Endothelial cell of umbilical vein (primary cell): ENCODE measurements at regions not wholly inside any gene's neighbourhood (a gene's known extent, or its start where the extent isn't known, plus 50 kb on each side); places are given as distances from the start of the nearest gene placed in this dataset.

Experiments
- BruUV-seq: library from RNA; stranded (reverse); fragments of 400-500 nt; replicated peaks from 2 replicates; lab custom pipeline; 2021; lab: Mats Ljungman, UMichigan
- CTCF ChIA-PET: fragments of 300-600, 350-600 bp; sonication (Branson Sonifier 250); formaldehyde crosslinking; loops from one replicate; lab custom pipeline; 2021; ENCODE audit warnings: antibody characterized with exemption, inconsistent platforms; lab: Charles Lee
- POLR2A ChIA-PET: fragments of 300-600, 350-600 bp; sonication (Branson Sonifier 250); formaldehyde crosslinking; loops from one replicate; lab custom pipeline; 2021; ENCODE audit warnings: antibody characterized with exemption, inconsistent platforms; lab: Charles Lee
- DNase-seq: peaks from one replicate; pipeline ENCODE4 v3.0.0-alpha.2; 2011; ENCODE audit warnings: low read depth, low spot score
- FAIRE-seq: peaks from 2 replicates; lab custom pipeline; 2011; peaks lifted over from hg19 to GRCh38; lab: Jason Lieb, UNC
- H2AFZ ChIP-seq: 2 replicates; pipeline ENCODE4 v1.6.0; 2012; ENCODE audit warnings: low read depth, low read length, control low read depth, inconsistent platforms
- H3K27ac ChIP-seq: 2 replicates; pipeline ENCODE4 v1.5.1; 2011; ENCODE audit warnings: low read depth, mild to moderate bottlenecking, control low read depth, low read length, moderate library complexity; ENCODE audit not compliant: insufficient read depth
- H3K27me3 ChIP-seq, 2 experiments: 2 replicates each; pipeline versions ENCODE4 v1.6.0 to v1.6.1; 2011; ENCODE audit warnings: low read length in 2 of 2, mixed read lengths in 1 of 2; ENCODE audit not compliant: control insufficient read depth in 2 of 2, insufficient read depth in 2 of 2
- H3K36me3 ChIP-seq, 2 experiments: 2 replicates in 1 of 2; 3 replicates in 1 of 2; pipeline ENCODE4 v1.5.1; 2011; ENCODE audit warnings: low read length in 2 of 2, mild to moderate bottlenecking in 1 of 2, moderate library complexity in 1 of 2; ENCODE audit not compliant: control insufficient read depth in 2 of 2, insufficient read depth in 2 of 2; ENCODE audit errors: extremely low read depth in 1 of 2
- H3K4me1 ChIP-seq: 3 replicates; pipeline ENCODE4 v1.5.1; 2011; ENCODE audit warnings: mild to moderate bottlenecking, low read length; ENCODE audit not compliant: control insufficient read depth, insufficient read depth; ENCODE audit errors: extremely low read depth
- H3K4me2 ChIP-seq: 2 replicates; pipeline ENCODE4 v1.6.1; 2011; ENCODE audit warnings: low read length, control low read depth, mixed read lengths; ENCODE audit not compliant: insufficient read depth
- H3K4me3 ChIP-seq, 3 experiments: fragments of 200-600 bp in 1 of 3; sonication (generic), shearing (Covaris generic) in 1 of 3; replicated peaks in 1 of 3; 2 replicates each; pipeline ENCODE4 v1.5.1; 2011 to 2016; ENCODE audit warnings: control low read depth in 3 of 3, low read length in 3 of 3, mild to moderate bottlenecking in 2 of 3, inconsistent platforms in 1 of 3, low read depth in 1 of 3, moderate library complexity in 1 of 3; ENCODE audit not compliant: insufficient read depth in 1 of 3
- H3K79me2 ChIP-seq: 2 replicates; pipeline ENCODE4 v1.6.0; 2012; ENCODE audit warnings: low read length, inconsistent platforms; ENCODE audit not compliant: control insufficient read depth, insufficient read depth
- H3K9ac ChIP-seq: replicated peaks from 2 replicates; pipeline ENCODE3; 2011; ENCODE audit warnings: low read length, control low read depth; ENCODE audit not compliant: insufficient read depth; ENCODE audit errors: extremely low read depth
- H3K9me1 ChIP-seq: replicated peaks from 3 replicates; pipeline ENCODE4 v1.6.0; 2011; ENCODE audit warnings: mild to moderate bottlenecking, low read length; ENCODE audit not compliant: control insufficient read depth, insufficient read depth; ENCODE audit errors: extremely low read depth
- H3K9me3 ChIP-seq: replicated peaks from 2 replicates; pipeline ENCODE4 v1.5.1; 2012; ENCODE audit warnings: low read length, inconsistent platforms; ENCODE audit not compliant: control insufficient read depth, insufficient read depth
- H4K20me1 ChIP-seq: replicated peaks from 2 replicates; pipeline ENCODE3; 2011; ENCODE audit warnings: mild to moderate bottlenecking, low read length; ENCODE audit not compliant: control insufficient read depth, insufficient read depth; ENCODE audit errors: extremely low read depth
- CTCF ChIP-seq, 2 donors: IDR thresholded peaks; 1 replicate in 1 of 2; 2 replicates in 1 of 2; pipeline ENCODE4 v1.5.1; 2011; ENCODE audit warnings: low read length in 2 of 2, mild to moderate bottlenecking in 2 of 2, moderate library complexity in 2 of 2, control low read depth in 1 of 2, inconsistent platforms in 1 of 2, low read depth in 1 of 2; ENCODE audit not compliant: insufficient read depth in 1 of 2; ENCODE audit errors: extremely low read depth in 1 of 2
- EZH2 ChIP-seq: IDR thresholded peaks from 2 replicates; pipeline ENCODE4 v1.6.1; 2012; ENCODE audit warnings: borderline replicate concordance, low read depth, mild to moderate bottlenecking, moderate library complexity, low read length, inconsistent platforms; ENCODE audit not compliant: severe bottlenecking
- FOS ChIP-seq: IDR thresholded peaks from 2 replicates; pipeline ENCODE4 v1.6.1; 2011; ENCODE audit warnings: mild to moderate bottlenecking, low read length, moderate library complexity, borderline replicate concordance; ENCODE audit not compliant: insufficient read depth
- GATA2 ChIP-seq: IDR thresholded peaks from 2 replicates; pipeline ENCODE4 v1.7.0; 2011; ENCODE audit warnings: low read depth, mild to moderate bottlenecking, moderate library complexity, mixed read lengths, low read length; ENCODE audit not compliant: insufficient read length, insufficient read depth
- JUN ChIP-seq: IDR thresholded peaks from 2 replicates; pipeline ENCODE4 v1.6.1; 2011; ENCODE audit warnings: borderline replicate concordance, low read depth; ENCODE audit not compliant: insufficient read length, insufficient read depth
- MAX ChIP-seq: IDR thresholded peaks from 2 replicates; pipeline ENCODE4 v1.6.1; 2011; ENCODE audit not compliant: insufficient read depth, insufficient read length
- MYC ChIP-seq: IDR thresholded peaks from one replicate; pipeline ENCODE4 v1.6.1; 2011; ENCODE audit warnings: mild to moderate bottlenecking, low read depth, low read length
- POLR2A ChIP-seq: IDR thresholded peaks from 2 replicates; pipeline ENCODE4 v1.6.1; 2012; ENCODE audit warnings: low read depth, mild to moderate bottlenecking, control low read depth, low read length
- POLR2AphosphoS5 ChIP-seq: IDR thresholded peaks from 2 replicates; pipeline ENCODE4 v1.6.1; 2012; ENCODE audit warnings: low read depth, mild to moderate bottlenecking, control low read depth, low read length, moderate library complexity; ENCODE audit not compliant: insufficient read depth
- dilution Hi-C: fragments of 300-500 bp; cut with MboI; formaldehyde crosslinking; loops from one replicate; pipeline ENCODE4 v1.15.0; 2019; ENCODE audit warnings: low sequenced_read_pairs; ENCODE audit not compliant: extremely low pct_ligation_motif_present
- intact Hi-C: fragments of 100-400 bp; cut with micrococcal nuclease; formaldehyde crosslinking; loops from one replicate; pipeline ENCODE4 v1.10.0; 2022

- intact Hi-C loops (no loop called here), dilution Hi-C loops (no loop called here)
- no peak overlapping the region for H3K27ac ChIP-seq
These were observed 465.8 kb upstream of the ROBO1 start for GRCh38 chr3:80233576-80233975.

More at GRCh38 chr3:80233576-80233975, 465.8 kb upstream of the ROBO1 start:
- Histone ChIP-seq H3K9me3 (no peaks in the 10 kb centered on the region), H3K36me3 (no peaks in the 10 kb centered on the region), H3K4me3 (no peak overlapping the region), H3K9me1 (no peaks in the 10 kb centered on the region), H2AFZ (no peak overlapping the region), H4K20me1 (no peaks in the 10 kb centered on the region), H3K4me1 (peaks cover 3% of the 10 kb centered on the region), H3K27me3 (no peaks in the 10 kb centered on the region), H3K79me2 (no peaks in the 10 kb centered on the region), H3K4me2 (no peak overlapping the region), H3K9ac (no peak overlapping the region)
- no TSS peak for BruUV-seq
- DNase-seq (no peak), FAIRE-seq (no peak)
- CTCF ChIA-PET = interaction anchor here (0.7 kb wide), 1 partner anchor 13 kb away, joined by 3 read pairs; no protein-coding TSS in a partner anchor
- TF ChIP-seq JUN (no peak), POLR2AphosphoS5 (no peak), MAX (no peak), MYC (no peak), FOS (no peak), GATA2 (no peak), POLR2A (no peak), CTCF (IDR thresholded peaks at IDR 0.05; ENCODE audit: extremely low read depth in 1 of 2, insufficient read depth in 1 of 2, low read depth in 1 of 2, low read length in 2 of 2) (no peak), EZH2 (no peak)
- POLR2A ChIA-PET = interaction anchor here (0.5 kb wide), 1 partner anchor 54 kb away, joined by 4 read pairs; no protein-coding TSS in a partner anchor
